Body of pancreas (tissue), 4 donors: ENCODE measurements at regions not wholly inside any gene's neighbourhood (a gene's known extent, or its start where the extent isn't known, plus 50 kb on each side); places are given as distances from the start of the nearest gene placed in this dataset.

ENCODE experiments used
- CTCF ChIP-seq, 7 experiments: fragments of 450-650 bp in 4 of 7; fragments of 200-600 bp in 3 of 7; sonication (generic) in 3 of 7; IDR thresholded peaks; one replicate each; pipeline ENCODE4 v1.5.1; 2016 to 2019; ENCODE audit warnings: antibody characterized with exemption in 7 of 7
- POLR2A ChIP-seq, 3 donors: fragments of 450-650 bp; IDR thresholded peaks; one replicate each; pipeline ENCODE4 v1.6.1; 2016; ENCODE audit warnings: antibody characterized with exemption in 3 of 3, mild to moderate bottlenecking in 2 of 3

GRCh38 chr3:78338405-78338804 is 1298.5 kb downstream of the ROBO2 start:
- TF ChIP-seq CTCF (IDR thresholded peaks at IDR 0.05) (no peak), POLR2A (IDR thresholded peaks at IDR 0.05) (no peak)
